ENCODE measurements at regions not wholly inside any gene's neighbourhood (a gene's known extent, or its start where the extent isn't known, plus 50 kb on each side); places are given as distances from the start of the nearest gene placed in this dataset.

GRCh38 chr5:62066761-62067277 lies 239.2 kb upstream of the KIF2A start:
- ChIA-PET POLR2A (ENCODE audit: low non-redundant PET) (no interaction called here), CTCF (no interaction called here)
- no peak overlapping the region for H3K27ac ChIP-seq
- TF ChIP-seq CTCF (conservative IDR thresholded peaks at IDR 0.05; ENCODE audit: low read depth) = no peak
- DNase-seq (ENCODE audit: low spot score) = no peak

GRCh38 chr5:62068554-62068953 lies 237.5 kb upstream of the KIF2A start:
- TF ChIP-seq CTCF (conservative IDR thresholded peaks at IDR 0.05; ENCODE audit: low read depth) = no peak
- no peak overlapping the region for H3K27ac ChIP-seq
- no peak for DNase-seq (ENCODE audit: low spot score)
- POLR2A ChIA-PET (ENCODE audit: low non-redundant PET) = no interaction called here
- CTCF ChIA-PET = no interaction called here

GRCh38 chr5:62077387-62077786 lies 228.6 kb upstream of the KIF2A start:
- CTCF ChIA-PET = no interaction called here
- POLR2A ChIA-PET (ENCODE audit: low non-redundant PET) = no interaction called here
- TF ChIP-seq CTCF (conservative IDR thresholded peaks at IDR 0.05; ENCODE audit: low read depth) = no peak
- no peak overlapping the region for H3K27ac ChIP-seq
- no peak for DNase-seq (ENCODE audit: low spot score)

- TF ChIP-seq CTCF (conservative IDR thresholded peaks at IDR 0.05; ENCODE audit: low read depth) = no peak
- H3K27ac ChIP-seq = no peak overlapping the region
- DNase-seq (ENCODE audit: low spot score) = peak; percentile 62
- CTCF ChIA-PET = no interaction called here
- POLR2A ChIA-PET (ENCODE audit: low non-redundant PET) = no interaction called here
Measured at GRCh38 chr5:62077823-62078550, 228.0 kb upstream of the KIF2A start.

GRCh38 chr5:62082370-62082801 lies 223.6 kb upstream of the KIF2A start:
- DNase-seq (ENCODE audit: low spot score) = peak; percentile 87
- CTCF ChIA-PET = interaction anchor here (0.5 to 1.3 kb wide), 5 partner anchors 9 to 61 kb away, joined by 3 to 5 read pairs (median 3); no protein-coding TSS in a partner anchor
- POLR2A ChIA-PET (ENCODE audit: low non-redundant PET) = interaction anchor here (0.5 kb wide), 1 partner anchor 155 kb away, joined by 4 read pairs; no protein-coding TSS in a partner anchor

GRCh38 chr5:62083247-62083646 lies 222.8 kb upstream of the KIF2A start:
- H3K27ac ChIP-seq = peak overlapping the region; percentile 45
- no peak for TF ChIP-seq CTCF (conservative IDR thresholded peaks at IDR 0.05; ENCODE audit: low read depth)
- DNase-seq (ENCODE audit: low spot score) = no peak
- CTCF ChIA-PET = interaction anchor here (0.5 to 1.3 kb wide), 3 partner anchors 10 to 118 kb away, joined by 3 read pairs; no protein-coding TSS in a partner anchor
- POLR2A ChIA-PET (ENCODE audit: low non-redundant PET) = interaction anchor here (0.5 kb wide), 1 partner anchor 156 kb away, joined by 4 read pairs; no protein-coding TSS in a partner anchor

More at GRCh38 chr5:62082370-62082801, 223.6 kb upstream of the KIF2A start:
- no peak for TF ChIP-seq CTCF (conservative IDR thresholded peaks at IDR 0.05; ENCODE audit: low read depth)
- H3K27ac ChIP-seq = no peak overlapping the region
